HG02840 (cell line): ENCODE measurements at regions not wholly inside any gene's neighbourhood (a gene's known extent, or its start where the extent isn't known, plus 50 kb on each side); places are given as distances from the start of the nearest gene placed in this dataset.
"Not testable (repeated sequence)": the region's sequence is repeated elsewhere in the genome, so short reads cannot be mapped to it uniquely, and the experiment has no call there.

Source experiments
- ATAC-seq: cut with Tn5 transposase; IDR thresholded peaks from one replicate; pipeline ENCODE4 v1.9.1; 2021; ENCODE audit warnings: mild to moderate bottlenecking, moderate library complexity, moderate number of reproducible peaks; ENCODE audit not compliant: unreplicated experiment, low FRiP score

GRCh38 chr4:141448490-141448889, 187.9 kb upstream of the IL15 start:
- no peak for ATAC-seq

GRCh38 chr4:141449927-141450326, 186.5 kb upstream of the IL15 start:
- ATAC-seq = no peak

- no peak for ATAC-seq
Observed at GRCh38 chr4:141455651-141456050, 180.7 kb upstream of the IL15 start.

- ATAC-seq = no peak
Observed at GRCh38 chr4:141457653-141458052, 178.7 kb upstream of the IL15 start.

GRCh38 chr4:141458501-141458900, 177.9 kb upstream of the IL15 start:
- no peak for ATAC-seq

- ATAC-seq = no peak
Observed at GRCh38 chr4:141459020-141459419, 177.4 kb upstream of the IL15 start.

- no peak for ATAC-seq
Observed at GRCh38 chr4:141462361-141462760, 174.0 kb upstream of the IL15 start.

GRCh38 chr4:141463678-141464077, 172.7 kb upstream of the IL15 start:
- ATAC-seq = no peak

- ATAC-seq = no peak
Observed at GRCh38 chr4:141464366-141464765, 172.0 kb upstream of the IL15 start.

- no peak for ATAC-seq
Observed at GRCh38 chr4:141465171-141465570, 171.2 kb upstream of the IL15 start.

GRCh38 chr4:141467225-141467624, 169.2 kb upstream of the IL15 start:
- ATAC-seq = no peak

GRCh38 chr4:141469392-141469791, 167.0 kb upstream of the IL15 start:
- no peak for ATAC-seq

- ATAC-seq = no peak
Observed at GRCh38 chr4:141473026-141473540, 163.3 kb upstream of the IL15 start.

- no peak for ATAC-seq
Observed at GRCh38 chr4:141473952-141474351, 162.4 kb upstream of the IL15 start.

- no peak for ATAC-seq
Observed at GRCh38 chr4:141480950-141481349, 155.4 kb upstream of the IL15 start.

- not testable (repeated sequence) for ATAC-seq
Observed at GRCh38 chr4:141484298-141484697, 152.1 kb upstream of the IL15 start.

- no peak for ATAC-seq
Observed at GRCh38 chr4:141486375-141486997, 149.9 kb upstream of the IL15 start.

- peak; percentile 95 for ATAC-seq
Observed at GRCh38 chr4:141497627-141498026, 138.8 kb upstream of the IL15 start.

GRCh38 chr4:141499261-141499853, 137.0 kb upstream of the IL15 start:
- no peak for ATAC-seq

- ATAC-seq = no peak
Observed at GRCh38 chr4:141501395-141501794, 135.0 kb upstream of the IL15 start.

- ATAC-seq = no peak
Observed at GRCh38 chr4:141501931-141502330, 134.5 kb upstream of the IL15 start.

- ATAC-seq = no peak
Observed at GRCh38 chr4:141502755-141503154, 133.6 kb upstream of the IL15 start.
